ENCODE measurements at regions not wholly inside any gene's neighbourhood (a gene's known extent, or its start where the extent isn't known, plus 50 kb on each side); places are given as distances from the start of the nearest gene placed in this dataset.

- TF ChIP-seq EZH2 (IDR thresholded peaks at IDR 0.05) (no peak), POLR2AphosphoS5 (IDR thresholded peaks at IDR 0.05; ENCODE audit: borderline replicate concordance, low read depth, low read length) (no peak)
Observed at GRCh38 chr11:15507592-15507991, 392.9 kb downstream of the INSC start.

Data from SK-N-MC (cell line).